Right lobe of liver (tissue), 4 donors: ENCODE measurements at regions not wholly inside any gene's neighbourhood (a gene's known extent, or its start where the extent isn't known, plus 50 kb on each side); places are given as distances from the start of the nearest gene placed in this dataset.

ENCODE experiments used
- POLR2A ChIP-seq: fragments of 450-650 bp; IDR thresholded peaks from one replicate; pipeline ENCODE4 v1.6.1; 2017; ENCODE audit warnings: antibody characterized with exemption, mild to moderate bottlenecking
- TF ChIP-seq, protein P1 (sequence below), 4 donors: fragments of 200-600 bp in 3 of 4; fragments of 450-650 bp in 1 of 4; IDR thresholded peaks; one replicate each; pipeline versions ENCODE4 v1.5.1 to v1.8.0; 2016 to 2022; ENCODE audit warnings: antibody characterized with exemption in 4 of 4, mild to moderate bottlenecking in 2 of 4
- donor health status: DM: no; HTN: no; CAD: no.
- donor health status: DM: no; HTN: no; CAD: no.
- donor health status: DM: no; HTN: yes; CAD: no.

DNA sequence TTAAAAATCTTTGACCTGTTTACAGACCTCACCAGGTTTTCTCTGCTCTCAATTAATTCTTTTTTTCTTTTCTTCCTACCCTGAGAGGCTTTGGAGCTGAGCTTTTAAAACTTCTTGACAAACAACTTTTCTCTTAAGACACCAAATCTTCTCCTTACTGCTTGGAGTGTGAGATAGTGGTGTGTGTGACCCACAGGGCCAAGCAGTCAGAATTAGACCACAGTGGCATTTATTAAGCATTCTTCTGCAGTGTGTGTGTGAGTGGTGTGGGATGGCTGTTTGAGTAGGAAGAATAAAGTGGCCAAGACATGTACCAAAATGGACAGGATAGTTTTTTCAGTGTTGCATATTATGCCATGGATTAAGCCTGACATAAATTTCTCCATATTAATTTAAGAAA lies 665.1 kb downstream of the RAPGEF2 start:
- TF ChIP-seq, protein P1, sequence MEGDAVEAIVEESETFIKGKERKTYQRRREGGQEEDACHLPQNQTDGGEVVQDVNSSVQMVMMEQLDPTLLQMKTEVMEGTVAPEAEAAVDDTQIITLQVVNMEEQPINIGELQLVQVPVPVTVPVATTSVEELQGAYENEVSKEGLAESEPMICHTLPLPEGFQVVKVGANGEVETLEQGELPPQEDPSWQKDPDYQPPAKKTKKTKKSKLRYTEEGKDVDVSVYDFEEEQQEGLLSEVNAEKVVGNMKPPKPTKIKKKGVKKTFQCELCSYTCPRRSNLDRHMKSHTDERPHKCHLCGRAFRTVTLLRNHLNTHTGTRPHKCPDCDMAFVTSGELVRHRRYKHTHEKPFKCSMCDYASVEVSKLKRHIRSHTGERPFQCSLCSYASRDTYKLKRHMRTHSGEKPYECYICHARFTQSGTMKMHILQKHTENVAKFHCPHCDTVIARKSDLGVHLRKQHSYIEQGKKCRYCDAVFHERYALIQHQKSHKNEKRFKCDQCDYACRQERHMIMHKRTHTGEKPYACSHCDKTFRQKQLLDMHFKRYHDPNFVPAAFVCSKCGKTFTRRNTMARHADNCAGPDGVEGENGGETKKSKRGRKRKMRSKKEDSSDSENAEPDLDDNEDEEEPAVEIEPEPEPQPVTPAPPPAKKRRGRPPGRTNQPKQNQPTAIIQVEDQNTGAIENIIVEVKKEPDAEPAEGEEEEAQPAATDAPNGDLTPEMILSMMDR (IDR thresholded peaks at IDR 0.05): no peak
- no peak for TF ChIP-seq POLR2A
